CD4-positive, alpha-beta T cell treated with Interferon alpha-2 for 1 hour (primary cell): ENCODE measurements at regions not wholly inside any gene's neighbourhood (a gene's known extent, or its start where the extent isn't known, plus 50 kb on each side); places are given as distances from the start of the nearest gene placed in this dataset.
"Not testable (repeated sequence)": the region's sequence is repeated elsewhere in the genome, so short reads cannot be mapped to it uniquely, and the experiment has no call there.

ENCODE experiments used
- DNase-seq, 2 donors: peaks; one replicate each; pipeline ENCODE4 v3.0.0-alpha.2; 2020 to 2022

DNA sequence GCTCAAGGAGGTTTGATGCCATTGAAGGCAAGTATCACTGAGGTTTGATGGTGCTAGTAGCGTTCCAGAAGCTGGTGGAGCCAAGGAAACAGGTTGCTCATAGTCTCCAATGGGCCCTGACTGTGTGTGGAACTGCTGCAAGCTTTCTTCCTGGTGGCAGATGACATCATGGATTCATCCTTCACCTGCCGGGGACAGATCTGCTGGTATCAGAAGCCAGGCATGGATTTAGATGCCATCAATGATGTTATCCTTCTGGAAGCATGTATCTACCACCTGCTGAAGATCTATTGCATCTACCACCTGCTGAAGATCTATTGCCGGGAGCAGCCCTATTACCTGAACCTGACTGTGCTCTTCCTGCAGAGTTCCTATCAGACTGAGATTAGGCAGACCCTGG, 734.4 kb downstream of the PLA2G4A start:
- DNase-seq = no peak

DNA sequence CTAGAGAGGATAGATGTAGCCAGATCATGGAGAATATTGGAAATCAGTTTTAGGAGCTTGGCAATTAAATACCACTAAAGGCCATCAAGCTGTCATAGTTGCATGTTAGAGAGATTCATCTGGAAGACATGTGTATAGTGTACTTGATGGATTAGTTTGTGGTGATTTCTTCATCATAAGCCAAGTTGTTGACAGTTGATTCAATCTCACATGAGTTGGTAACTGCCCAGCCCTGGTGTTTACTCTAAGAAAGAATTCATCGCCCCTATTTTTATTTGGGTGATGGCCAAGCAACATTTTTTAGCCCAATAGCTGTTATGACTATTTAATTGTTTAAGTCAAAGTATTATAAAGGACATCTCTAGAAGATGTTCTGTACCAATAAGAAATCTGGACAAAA, 737.6 kb downstream of the PLA2G4A start:
- no peak for DNase-seq

DNA sequence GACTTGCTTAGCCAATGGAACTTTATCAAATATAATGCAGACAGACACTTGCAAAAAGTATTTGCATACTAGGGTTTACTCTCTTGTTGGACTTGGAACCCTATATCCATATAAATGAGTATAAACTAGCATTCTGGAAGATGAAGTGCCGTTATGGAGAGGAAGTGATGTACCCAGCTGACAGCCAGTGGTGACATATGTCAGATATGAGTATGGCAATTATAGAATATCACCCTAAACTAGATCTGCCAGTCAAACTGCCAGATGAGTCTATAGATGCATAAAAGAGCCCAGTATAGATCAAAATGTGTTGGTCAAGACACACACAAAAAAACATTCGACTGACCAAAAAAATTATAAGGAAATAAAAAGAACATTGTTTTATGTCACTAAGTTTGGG, 739.3 kb downstream of the PLA2G4A start:
- DNase-seq = no peak

DNA sequence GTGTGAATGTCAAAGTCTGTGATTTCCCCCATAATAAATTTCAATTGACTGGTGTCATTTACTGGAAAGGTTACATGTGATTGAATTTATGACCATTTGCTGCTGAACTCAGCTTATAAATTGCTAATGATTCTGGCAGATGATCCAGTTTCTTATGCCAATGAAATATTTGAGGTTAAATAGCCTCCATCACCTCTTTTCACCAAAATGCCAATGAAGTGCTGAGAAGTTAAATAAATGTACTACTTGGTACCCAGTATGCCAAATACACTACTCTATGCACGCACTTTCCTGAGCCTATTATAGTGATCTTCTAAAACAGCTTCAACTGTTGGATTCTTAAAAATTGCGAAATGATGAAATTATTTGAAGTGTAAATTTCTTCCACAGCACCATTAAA, 741.4 kb downstream of the PLA2G4A start:
- DNase-seq = no peak

DNA sequence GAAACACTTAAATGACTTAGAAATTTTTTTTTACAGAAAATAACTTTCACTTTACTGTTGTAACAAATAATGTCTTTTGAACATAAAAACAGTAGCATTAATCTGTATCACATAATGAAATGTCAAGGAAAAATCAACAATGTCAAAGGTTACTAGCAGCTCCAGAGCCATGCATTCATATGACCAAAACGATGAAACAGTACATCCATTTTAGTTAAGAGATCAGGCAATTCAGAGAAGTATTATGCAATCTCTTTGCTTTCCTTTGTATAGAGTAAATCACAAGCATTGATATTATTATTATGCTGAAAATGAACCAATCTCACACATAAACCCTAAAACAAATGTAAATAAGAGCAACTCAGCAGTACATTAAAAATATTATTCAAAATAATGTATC, 748.9 kb downstream of the PLA2G4A start:
- no peak for DNase-seq

DNA sequence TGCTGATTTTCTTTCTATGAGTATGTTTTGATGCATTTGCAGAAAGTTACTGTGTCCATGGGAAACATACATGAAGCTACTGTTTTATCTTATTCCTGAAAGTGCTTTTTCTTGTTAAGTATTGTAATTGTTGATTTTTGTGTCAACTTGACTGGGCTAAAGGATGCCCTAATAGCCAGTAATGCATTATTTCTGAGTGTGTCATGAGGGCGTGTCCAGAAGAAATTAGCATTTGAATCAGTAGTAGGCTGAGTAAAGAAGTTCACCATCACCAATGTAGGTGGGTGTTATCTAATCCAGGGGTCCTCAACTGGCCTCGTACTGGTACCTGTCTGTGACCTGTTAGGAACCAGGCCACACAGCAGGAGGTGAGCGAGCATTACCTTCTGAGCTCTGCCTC, 760.2 kb downstream of the PLA2G4A start:
- no peak for DNase-seq

DNA sequence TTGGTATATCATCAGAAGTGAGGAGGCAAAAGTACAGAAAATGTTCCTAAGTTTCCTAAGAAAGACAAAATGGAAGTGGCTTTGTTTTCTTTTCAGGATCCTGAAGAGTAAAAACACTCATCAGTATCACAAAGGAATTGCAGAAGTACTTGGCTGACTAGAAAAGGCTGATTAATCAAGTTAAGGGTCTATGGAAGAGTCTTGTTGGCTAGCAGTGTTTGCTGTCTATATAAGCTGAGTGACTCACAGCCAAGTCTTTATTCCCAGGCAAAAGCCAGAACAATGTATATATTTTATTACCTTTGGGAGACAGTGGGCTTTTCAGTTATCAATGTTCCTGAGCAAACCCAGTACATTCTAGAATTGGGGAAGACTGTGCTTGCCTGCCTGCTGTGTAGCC, 777.0 kb downstream of the PLA2G4A start:
- DNase-seq = no peak

DNA sequence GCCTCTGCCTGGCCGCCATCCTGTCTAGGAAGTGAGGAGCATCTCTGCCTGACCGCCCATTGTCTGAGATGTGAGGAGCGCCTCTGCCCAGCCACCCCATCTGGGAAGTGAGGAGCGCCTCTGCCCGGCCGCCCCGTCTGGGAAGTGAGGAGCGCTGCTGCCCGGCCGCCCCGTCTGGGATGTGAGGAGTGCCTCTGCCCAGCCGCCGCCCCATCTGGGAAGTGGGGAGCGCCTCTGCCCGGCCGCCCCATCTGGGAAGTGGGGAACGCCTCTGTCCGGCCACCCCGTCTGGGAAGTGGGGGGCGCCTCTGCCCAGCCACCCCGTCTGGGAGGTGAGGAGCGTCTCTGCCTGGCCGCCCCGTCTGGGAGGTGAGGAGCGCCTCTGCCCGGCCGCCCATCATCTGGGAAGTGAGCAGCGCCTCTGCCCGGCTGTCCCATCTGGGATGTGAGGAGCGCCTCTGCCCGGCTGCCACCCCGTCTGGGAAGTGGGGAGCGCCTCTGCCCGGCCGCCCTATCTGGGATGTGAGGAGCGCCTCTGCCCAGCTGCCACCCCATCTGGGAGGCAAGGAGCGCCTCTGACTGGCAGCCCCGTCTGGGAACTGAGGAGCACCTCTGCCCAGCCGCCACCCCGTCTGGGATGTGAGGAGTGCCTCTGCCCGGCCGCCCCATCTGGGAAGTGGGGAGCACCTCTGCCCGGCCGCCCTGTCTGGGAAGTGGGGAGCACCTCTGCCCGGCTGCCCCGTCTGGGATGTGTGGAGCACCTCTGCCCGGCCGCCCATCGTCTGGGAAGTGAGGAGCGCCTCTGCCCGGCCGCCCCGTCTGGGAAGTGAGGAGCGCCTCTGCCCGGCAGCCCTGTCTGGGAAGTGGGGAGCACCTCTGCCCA, 787.3 kb downstream of the PLA2G4A start:
- not testable (repeated sequence) for DNase-seq

DNA sequence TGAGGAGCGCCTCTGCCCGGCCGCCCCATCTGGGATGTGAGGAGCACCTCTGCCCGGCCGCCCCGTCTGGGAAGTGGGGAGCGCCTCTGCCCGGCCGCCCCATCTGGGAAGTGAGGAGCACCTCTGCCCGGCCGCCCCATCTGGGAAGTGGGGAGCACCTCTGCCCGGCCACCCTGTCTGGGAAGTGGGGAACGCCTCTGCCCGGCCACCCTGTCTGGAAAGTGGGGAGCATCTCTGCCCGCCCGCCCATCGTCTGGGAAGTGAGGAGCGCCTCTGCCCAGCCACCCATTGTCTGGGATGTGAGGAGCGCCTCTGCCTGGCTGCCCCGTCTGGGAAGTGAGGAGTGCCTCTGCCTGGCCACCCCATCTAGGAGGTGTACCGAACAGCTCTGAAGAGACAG, 788.1 kb downstream of the PLA2G4A start:
- not testable (repeated sequence) for DNase-seq

DNA sequence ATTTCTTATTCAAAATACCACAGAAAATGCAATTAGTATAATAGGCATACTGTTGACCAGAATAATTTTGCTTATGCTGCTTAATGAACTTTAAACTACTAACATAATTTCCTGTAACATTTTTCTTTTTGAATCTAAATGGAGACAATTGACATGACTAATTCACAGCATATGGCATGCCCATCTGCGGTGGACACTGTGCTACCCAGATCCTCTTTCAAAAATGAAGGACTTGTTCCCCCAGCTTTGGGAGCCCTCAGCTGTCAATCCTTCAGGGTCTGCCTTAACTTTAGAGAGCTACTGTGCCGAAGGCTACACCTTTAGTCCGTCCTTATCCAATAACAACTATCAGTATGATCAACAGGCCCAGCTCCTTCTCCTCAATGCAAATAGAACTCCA, 789.0 kb downstream of the PLA2G4A start:
- no peak for DNase-seq

DNA sequence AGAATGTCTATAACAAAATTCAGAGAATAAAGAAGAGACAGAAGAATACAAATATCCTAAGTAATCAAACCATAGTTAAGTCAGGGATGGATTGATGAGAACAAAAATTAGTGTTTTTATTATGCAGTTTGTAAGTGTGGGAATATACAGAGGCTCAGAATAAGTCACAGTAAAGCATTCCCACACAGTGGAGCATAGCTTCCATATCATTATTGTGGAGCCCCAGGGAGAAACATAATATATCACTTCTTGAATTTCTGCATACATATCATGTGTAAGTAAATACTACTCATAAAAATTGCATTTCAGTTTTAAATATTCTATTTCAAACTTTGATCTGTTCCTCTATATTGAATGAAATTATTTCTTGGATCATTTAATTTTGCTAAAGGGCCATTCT, 790.4 kb downstream of the PLA2G4A start:
- no peak for DNase-seq

DNA sequence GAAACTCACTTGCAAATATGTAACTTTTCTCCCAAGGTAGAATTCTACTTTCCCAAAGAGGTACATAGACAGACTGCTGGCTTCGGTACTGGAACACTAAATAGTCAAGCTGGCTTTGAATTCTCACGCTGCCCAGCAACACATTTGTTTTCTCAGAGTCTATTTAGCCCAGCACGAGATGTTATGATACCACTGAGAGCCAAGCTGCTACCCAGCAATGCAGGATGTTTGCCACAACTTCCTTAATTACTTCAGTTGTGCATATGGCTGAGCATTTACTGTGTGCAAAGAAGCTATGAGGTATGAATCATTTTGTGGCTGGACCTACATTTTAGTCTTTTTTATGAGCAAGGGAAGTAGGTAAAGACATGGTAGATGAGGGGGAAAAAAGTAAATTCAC, 793.2 kb downstream of the PLA2G4A start:
- DNase-seq = no peak

DNA sequence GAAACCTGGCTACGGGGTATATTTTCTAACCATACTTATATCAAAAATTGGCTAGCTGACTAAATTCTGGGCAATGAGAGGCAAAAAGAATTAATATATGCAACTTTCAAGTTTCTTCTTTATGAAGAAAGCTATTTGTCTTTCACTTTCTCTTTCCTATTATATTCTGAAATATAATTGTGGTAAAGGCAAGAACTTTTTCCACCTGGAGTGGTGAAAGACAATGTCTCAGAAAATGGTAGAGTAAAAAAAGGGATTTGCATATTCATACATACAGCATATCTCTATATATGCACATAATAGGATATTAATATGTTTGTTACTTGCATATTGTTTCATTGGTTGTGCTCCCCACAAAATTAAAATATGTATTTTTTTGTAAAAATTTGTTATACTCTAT, 793.8 kb downstream of the PLA2G4A start:
- no peak for DNase-seq

DNA sequence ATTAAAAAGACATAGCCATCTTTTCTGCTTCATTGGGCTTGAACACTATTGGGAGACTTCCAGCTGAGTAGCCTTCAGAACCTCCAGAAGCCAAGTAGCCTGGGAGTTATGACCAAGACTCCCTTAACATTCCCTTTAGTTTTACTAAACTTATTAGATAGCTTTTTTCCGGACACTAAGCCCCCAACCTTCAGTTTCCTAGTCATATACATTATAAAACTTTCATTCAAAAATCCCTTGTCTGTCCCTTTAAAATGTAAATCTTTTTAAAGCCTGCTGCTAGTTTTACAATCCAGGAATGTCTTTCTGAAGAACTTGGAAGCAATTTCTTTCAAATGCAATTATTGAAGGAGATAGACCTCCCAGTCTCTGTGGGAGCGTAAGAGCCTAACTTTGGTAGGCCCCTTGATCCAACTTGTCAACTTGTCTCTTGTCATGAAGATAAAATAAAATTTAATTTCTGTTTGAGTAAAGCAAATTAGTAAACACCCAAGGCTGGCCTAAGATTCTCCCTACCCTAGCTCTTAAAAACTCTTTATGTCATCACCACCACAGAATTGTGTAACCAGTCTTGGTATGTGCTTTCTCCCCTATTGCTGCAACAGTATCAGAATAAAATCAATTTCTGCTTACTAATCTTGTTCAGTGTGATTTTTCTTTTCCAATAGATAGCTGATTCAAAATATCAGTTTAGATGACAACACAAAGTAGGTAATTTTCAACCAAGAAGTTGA, 796.2 kb downstream of the PLA2G4A start:
- DNase-seq = no peak

DNA sequence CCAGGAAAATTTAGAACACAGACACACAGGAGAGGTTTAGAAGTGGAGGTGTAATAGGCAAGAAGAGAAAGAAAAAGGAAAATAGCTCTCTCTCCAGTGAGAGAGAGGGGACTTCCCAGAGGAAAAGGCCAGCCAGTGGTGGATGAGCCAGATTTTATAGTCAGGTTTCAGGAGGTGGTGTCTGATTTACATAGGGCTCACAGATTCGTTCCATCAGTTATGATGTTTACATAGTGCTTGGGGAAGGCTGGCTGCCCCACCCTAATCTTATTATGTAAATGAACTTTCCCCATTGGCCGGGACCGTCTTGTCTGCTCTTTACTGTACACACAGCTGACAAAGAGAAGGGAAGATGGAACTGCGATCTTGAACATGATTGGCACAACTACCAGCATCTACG, 797.3 kb downstream of the PLA2G4A start:
- DNase-seq = no peak

DNA sequence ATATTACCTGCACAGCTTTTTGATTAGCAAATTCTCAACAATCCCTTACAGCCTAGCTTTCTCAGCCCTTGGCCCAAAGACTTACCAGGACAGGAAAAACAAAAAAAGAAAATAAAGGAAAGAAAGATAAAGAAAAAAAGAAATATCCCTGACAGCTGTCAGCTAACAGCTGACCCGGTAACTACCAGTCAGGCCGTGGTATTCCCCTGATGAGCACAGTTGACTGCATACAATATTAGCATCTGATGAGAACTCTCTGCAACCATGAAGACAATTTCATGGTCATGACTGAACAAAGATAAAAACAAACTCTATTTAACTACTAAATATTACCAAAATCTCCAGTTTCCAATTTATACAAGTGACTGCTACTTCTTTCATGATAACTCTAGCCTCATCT, 798.8 kb downstream of the PLA2G4A start:
- no peak for DNase-seq

DNA sequence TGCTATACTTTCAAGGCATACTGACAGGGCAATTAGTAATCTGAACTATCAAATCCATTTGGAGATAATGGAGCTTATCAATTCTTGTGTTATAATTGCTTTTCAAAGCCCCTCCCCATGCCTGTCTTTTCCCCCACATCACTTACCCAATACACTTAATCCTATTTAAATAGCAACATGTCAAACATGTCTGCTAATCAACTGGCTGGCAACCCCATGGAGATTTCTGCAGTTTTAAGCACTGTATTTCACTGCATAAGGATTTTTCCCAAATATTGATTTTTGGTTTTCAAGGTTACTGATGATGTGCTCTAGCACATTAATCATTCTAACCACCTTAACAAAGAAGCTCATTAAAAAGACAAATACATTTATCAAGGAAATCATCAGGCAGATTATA, 800.3 kb downstream of the PLA2G4A start:
- DNase-seq = no peak

DNA sequence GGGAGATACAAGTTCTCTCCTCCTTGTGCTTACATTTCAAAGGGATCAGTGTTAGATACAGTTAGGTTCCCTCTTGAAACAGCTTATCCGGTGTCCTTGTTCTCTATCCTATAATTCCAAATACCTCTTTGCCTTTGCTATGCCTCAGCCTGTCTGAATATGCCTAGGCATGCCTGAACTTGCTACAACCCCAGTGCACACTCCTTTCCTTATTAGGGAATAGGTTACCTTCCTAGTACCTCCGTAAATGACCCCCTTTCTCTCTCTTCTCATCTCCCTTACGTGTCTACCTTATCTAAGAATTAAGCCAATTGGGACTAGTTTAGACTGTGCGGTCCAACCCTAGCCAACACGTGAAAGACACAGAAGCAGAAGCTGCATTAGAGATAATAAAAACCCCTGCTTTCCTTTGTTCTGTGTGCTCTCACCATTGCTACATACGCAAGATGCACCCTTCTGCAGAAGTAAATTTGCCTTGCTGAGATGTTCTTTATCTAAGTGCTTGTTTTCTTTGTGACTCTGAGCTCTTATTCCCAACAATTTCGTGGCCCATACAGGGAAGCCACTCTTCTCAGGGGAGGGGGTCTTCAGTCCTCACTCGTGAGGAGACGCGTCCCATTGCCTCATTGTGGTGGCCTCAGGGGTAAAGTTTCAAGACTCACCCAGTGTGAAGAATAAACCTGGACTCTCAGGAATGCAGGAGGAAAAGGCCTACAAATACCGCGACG, 802.1 kb downstream of the PLA2G4A start:
- no peak for DNase-seq

DNA sequence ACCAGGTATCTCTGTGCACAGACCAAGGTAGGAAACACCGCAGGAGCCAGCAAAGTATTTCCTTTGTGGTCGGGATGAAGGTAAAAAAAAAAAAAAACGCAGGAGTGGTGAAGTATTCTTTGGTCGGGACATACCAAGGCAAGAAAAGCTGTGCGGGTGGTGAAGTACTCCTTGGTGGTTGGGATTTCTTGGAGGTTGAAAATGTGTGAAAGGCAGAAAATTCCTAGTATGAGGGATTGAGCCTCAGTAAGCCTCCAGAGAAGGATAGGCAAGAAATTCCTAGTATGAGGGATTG, 802.6 kb downstream of the PLA2G4A start:
- DNase-seq = no peak

DNA sequence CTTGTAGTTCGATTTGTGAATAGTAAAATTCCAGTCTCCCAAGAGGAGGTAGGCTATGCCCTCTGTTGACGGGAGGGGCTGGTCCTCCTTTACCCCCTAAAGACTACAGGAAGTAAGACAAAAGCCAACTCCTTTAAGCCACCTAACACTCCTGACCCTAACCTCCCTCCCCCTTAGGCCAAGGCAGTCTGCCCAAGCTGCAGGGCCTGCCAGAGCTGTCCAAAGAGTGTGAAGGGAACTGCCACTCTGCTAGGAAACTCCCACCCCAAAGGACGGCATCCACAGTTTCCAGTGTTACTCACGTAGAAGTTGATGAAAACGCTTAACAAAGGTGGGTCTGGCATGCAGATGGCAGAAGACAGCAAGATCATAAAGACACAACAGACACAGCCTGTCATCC, 803.2 kb downstream of the PLA2G4A start:
- DNase-seq = no peak

DNA sequence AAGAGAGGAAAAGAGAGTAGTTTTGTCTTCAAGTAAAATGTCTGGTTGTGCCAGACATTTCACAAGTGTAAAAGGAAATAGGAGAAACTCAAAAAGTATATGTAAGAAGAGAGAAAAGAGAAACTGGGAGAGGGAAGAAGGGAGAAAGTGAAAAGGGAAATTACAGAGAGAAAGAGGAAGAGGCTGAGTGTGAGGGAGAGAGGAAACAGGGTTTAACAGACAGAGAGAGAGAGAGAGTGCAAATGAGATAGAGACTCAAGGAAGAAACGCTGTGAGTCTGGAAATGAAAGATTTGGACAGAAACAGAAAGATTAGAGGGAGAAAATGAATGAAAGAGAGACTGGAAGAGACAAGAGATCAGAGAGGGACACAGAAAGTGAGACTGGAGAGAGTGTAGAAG, 806.2 kb downstream of the PLA2G4A start:
- DNase-seq = no peak

DNA sequence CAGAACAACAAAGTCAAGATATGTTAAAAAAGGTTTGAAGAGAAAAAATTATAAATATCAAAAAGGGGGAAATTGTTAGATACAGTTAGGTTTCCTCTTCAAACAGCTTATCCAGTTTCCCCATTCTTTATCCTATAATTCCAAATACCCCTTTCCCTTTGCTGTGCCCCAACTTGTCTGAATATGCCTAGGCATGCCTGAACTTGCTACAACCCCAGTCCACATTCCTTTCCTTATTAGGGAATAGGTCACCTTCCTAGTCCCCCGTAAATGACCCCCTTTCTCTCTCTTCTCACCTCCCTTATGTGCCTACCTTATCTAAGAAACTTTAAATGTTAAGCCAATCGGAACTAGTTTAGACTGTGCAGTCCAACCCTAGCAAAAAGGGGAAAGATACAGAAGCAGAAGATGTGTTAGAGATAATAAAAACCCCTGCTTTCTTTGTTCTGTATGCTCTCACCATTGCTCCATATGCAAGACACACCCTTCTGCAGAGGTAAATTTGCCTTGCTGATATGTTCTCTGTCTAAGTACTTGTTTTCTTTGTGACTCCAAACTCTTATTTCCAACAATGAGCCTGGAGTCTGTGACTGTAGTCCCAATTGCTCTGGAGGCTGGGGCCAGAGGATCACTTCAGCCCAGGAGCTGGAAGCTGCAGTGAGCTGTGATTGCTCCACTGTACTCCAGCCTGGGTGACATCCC, 810.1 kb downstream of the PLA2G4A start:
- no peak for DNase-seq

DNA sequence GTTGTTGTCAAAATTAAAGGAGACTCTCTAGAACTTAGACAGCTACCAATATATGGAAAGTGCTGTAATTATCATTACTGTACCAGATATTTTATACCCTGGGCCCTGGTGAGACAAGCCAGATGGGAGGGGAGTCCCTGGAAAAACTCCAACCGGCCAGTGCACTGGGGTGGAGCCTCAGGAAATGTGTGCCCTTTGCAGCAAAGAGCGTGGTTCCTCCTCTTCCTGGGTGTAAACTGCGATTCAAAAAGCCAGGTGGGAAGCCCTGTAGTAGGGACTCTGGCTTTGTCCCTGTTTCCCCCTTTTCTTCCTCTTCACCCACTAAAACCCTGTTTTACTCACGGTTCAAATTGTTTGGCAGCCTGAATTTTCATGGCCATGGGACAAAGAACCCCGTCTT, 812.3 kb downstream of the PLA2G4A start:
- no peak for DNase-seq
